ENCODE measurements at regions not wholly inside any gene's neighbourhood (a gene's known extent, or its start where the extent isn't known, plus 50 kb on each side); places are given as distances from the start of the nearest gene placed in this dataset.
"Not testable (repeated sequence)": the region's sequence is repeated elsewhere in the genome, so short reads cannot be mapped to it uniquely, and the experiment has no call there.

DNA sequence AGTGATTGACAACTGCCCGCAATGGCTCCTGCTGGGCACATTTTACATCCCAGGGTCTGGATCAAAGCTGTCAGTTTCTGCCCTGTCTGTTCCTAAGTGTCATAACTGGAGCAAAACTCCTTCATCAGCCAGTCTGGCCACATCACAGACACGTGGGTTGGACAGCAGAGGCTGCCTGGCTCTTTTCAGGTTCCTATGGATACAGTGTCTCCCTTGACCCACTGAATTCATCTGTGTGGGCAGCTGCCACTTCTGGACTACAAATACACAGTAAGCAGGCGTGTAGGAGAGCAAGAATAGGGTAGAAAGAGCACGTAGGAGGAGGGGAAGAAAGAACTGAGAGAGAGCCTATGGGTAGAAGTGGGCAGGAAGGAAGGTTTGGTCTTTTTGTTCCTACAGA, 238.0 kb downstream of the ENC1 start:
- DNase-seq (ENCODE audit: low read depth) = no peak

DNA sequence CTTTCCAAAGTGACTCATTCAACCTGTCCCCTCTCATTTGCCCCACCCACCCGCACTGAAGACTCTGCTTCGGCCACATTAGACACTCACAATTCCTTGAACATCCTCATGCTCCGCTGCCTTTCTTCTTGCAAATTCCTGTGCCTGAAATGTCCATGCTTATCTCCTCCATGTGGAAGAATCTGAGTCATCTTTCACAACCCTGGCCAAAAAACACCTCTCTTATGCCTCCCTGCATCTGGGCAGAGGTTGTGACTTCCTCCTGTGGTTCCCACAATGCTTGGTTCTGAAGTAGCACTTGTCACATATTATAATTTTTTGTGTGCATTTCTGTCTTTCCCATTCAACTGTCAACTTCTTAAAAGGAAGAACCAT, 238.6 kb downstream of the ENC1 start:
- DNase-seq (ENCODE audit: low read depth) = no peak

GRCh38 chr5:74401281-74401945, 239.1 kb downstream of the ENC1 start:
- no peak for DNase-seq (ENCODE audit: low read depth)

- DNase-seq (ENCODE audit: low read depth) = no peak
Observed at GRCh38 chr5:74400067-74400466, 240.5 kb downstream of the ENC1 start.

DNA sequence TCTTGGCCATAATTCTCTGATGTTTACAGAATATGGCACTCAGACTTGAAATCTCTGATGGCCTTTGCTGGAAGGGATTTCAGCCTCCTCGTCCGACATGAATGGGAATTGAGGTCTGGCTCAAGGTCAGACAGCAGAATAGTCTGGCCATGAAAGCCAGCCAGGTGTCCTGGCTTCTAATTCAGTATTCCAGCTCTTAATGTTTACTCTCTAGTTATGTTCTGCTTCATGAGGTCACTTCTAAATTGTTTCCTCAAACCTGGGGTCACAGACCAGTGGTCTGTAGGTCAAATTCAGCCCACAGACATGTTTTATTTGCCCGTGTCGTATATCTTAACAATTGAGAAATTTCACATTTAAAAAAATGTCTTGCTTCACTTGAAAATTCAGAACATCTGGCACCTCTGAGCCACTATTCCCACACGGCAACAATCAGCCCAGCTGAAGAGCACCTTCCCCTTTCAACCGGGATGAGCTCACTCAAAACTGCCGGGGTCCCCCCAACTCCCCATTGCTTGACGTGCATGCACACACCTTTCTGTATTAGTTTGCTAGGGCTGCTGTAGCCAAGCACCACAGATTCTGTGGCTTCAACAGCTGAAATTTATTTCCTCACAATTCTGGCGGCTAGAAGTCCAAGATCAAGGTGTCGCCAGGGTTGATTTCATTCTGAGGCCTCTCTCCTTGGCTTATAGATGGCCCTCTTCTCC, 243.5 kb downstream of the ENC1 start:
- no peak for DNase-seq (ENCODE audit: low read depth)

- DNase-seq (ENCODE audit: low read depth) = no peak
Observed at GRCh38 chr5:74394916-74395880, 245.3 kb downstream of the ENC1 start.

GRCh38 chr5:74394528-74394915, 246.0 kb downstream of the ENC1 start:
- no peak for DNase-seq (ENCODE audit: low read depth)

- no peak for DNase-seq (ENCODE audit: low read depth)
Observed at GRCh38 chr5:74393943-74394342, 246.6 kb downstream of the ENC1 start.

DNA sequence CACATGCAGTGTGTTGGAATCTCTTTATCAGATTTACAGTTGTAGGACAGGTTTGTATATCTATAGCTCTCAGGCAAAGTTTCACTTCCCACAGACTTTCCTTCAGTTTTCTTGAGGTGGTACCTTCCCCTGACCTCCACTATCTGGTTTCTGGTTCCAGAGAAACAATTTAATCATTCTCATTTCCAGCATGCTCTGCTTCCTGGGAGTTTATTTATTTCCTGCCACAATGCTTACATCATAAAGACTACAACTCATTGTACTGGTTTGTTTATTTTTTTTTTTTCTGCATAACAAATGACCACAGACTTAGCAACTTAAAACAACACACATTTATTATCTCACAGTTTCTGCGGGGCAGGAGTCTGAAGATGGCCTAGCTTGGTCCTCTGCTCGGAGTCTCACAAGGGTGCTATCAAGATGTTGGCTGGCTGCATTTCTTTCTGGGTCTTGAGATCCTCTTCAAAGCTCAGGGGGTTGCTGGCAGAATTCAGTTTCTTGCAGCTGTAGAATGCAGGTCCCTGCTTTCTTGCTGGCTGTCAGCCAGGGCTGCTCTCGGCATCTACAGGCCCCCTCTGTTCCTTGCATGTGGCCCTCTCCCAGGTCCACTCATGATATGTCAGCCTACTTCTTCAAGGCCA, 247.7 kb downstream of the ENC1 start:
- no peak for DNase-seq (ENCODE audit: low read depth)

DNA sequence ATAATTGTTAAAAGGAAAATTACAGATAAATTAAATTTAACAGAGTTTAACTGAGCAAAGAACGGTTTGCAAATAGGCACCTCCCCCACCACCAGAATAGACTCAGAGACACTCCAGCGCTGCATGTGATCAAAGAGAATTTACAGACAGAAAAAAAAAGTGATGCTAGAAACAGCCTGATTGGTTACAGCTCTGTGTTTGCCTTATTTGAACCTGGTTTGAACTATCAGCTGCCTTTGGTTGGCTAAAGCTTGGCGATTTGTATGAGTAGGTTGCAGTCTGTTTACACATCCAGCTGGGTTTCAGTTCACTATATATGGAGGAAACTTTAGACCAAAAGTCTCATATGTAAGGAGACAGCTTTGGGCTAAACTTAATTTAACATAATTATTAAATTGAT, 249.1 kb downstream of the ENC1 start:
- no peak for DNase-seq (ENCODE audit: low read depth)

DNA sequence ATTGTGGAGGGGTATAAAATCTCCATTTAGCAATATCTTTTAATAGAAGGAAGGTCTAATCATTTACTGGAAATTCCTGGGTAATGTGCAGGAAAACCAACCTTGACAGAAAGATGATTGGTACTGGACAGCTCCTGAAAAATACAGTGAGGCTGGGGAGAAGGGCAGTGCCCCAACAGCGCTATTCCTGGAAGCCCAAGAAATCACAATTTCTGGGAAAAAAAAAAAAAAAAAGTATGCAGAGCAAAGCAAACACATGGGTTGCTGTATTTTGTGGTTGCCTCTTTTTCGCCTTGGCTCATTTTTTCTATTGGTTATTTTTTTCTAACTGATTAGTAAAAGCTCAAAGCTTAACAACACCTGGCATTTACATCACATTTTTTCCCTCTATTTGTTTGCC, 249.7 kb downstream of the ENC1 start:
- DNase-seq (ENCODE audit: low read depth) = no peak

- no peak for DNase-seq (ENCODE audit: low read depth)
Observed at GRCh38 chr5:74390306-74390637, 250.3 kb downstream of the ENC1 start.

GRCh38 chr5:74389531-74390305, 250.8 kb downstream of the ENC1 start:
- DNase-seq (ENCODE audit: low read depth) = no peak

- DNase-seq (ENCODE audit: low read depth) = not testable (repeated sequence)
Observed at GRCh38 chr5:74388411-74388810, 252.1 kb downstream of the ENC1 start.

GRCh38 chr5:74386571-74387334, 253.8 kb downstream of the ENC1 start:
- DNase-seq (ENCODE audit: low read depth) = no peak

- no peak for DNase-seq (ENCODE audit: low read depth)
Observed at GRCh38 chr5:74384851-74385250, 255.7 kb downstream of the ENC1 start.

GRCh38 chr5:74382987-74383593, 257.4 kb downstream of the ENC1 start:
- DNase-seq (ENCODE audit: low read depth) = no peak

- no peak for DNase-seq (ENCODE audit: low read depth)
Observed at GRCh38 chr5:74382123-74382855, 258.2 kb downstream of the ENC1 start.

DNA sequence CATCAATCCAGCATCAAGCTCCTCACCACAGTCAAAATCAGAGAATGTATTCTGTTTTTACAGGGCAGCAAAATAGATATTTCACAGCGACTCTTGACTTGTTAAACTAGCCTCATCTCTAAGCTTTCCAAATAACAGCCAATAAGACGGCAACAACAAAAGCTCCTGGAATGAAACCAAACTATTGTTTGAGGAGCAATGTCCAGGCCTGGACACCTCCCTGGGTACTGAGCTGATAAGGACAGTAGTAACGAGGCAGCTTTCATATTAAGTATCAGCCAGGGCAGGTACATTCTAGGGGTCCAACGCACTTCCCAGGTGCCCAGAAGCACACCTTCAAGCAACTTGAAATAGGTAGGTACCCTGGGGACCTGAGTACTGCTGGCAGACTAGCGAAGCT, 260.3 kb downstream of the ENC1 start:
- DNase-seq (ENCODE audit: low read depth) = no peak

GRCh38 chr5:74378464-74378863, 262.1 kb downstream of the ENC1 start:
- DNase-seq (ENCODE audit: low read depth) = no peak
